Stimulated activated CD4-positive, alpha-beta T cell treated with anti-CD3 and anti-CD28 coated beads, Interleukin-15, amount 100 ng/mL, for 48 hours (primary cell): ENCODE measurements at regions not wholly inside any gene's neighbourhood (a gene's known extent, or its start where the extent isn't known, plus 50 kb on each side); places are given as distances from the start of the nearest gene placed in this dataset.
A peak's percentile ranks its signal among the peaks of the same experiment; 100 is the strongest.

Source experiments
- DNase-seq, 2 donors: peaks; one replicate each; pipeline ENCODE4 v3.0.0-alpha.2; 2020; ENCODE audit warnings: low read depth in 2 of 2

DNA sequence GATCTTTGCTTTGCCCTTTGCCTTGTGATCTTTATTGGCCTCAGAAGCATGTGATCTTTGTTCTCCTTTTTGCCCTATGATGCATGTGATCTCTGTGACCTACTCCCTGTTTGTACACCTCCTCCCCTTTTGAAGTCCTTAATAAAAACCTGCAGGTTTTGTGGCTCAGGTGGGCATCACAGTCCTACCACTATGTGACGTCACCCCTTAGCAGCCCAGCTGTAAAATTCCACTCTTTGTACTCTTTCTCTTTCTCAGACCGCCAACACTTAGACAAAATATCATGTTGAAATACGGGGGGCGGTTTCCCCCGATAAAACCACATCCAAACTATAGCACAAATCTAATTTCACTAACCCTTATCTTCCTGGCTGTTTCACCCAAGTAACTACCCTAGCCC lies 76.7 kb upstream of the RAPGEF4 start:
- DNase-seq = no peak

DNA sequence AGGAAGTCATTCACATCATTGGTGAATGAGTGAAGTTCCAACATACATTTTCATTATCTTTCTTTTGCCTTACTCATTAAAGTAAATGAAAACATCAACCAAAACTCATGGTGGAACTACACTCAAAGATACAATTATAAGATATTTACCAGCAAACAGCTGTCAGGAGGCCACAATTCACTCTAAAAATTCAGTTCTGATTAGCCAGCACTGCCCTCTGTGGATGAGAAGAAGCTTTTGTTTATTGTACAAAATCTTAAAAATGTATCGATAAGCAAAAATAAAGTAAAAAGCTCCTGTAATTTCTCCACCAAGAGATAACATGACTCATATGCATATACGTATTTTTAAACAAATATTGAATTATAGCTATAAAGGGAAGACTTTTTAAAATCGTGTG lies 73.5 kb upstream of the RAPGEF4 start:
- DNase-seq = no peak

DNA sequence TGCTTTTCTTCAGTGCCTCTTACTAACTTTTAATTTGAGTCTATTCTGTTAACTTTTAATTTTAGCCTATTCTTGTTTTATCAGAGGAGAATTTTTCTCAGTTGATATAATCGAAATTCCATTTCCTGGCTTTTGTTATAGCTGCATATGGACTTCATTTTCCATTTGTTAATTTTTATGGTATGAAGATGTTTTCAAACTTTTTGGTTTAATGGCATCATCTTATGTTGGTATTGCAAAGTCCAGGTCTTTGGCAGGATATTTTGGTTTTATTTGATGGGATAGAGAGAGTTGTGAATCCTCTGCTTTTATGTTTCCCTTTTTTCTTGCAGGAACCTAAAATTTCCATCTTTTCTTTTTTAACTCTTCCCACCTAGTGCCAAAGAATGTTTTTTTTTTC lies 70.9 kb upstream of the RAPGEF4 start:
- no peak for DNase-seq

DNA sequence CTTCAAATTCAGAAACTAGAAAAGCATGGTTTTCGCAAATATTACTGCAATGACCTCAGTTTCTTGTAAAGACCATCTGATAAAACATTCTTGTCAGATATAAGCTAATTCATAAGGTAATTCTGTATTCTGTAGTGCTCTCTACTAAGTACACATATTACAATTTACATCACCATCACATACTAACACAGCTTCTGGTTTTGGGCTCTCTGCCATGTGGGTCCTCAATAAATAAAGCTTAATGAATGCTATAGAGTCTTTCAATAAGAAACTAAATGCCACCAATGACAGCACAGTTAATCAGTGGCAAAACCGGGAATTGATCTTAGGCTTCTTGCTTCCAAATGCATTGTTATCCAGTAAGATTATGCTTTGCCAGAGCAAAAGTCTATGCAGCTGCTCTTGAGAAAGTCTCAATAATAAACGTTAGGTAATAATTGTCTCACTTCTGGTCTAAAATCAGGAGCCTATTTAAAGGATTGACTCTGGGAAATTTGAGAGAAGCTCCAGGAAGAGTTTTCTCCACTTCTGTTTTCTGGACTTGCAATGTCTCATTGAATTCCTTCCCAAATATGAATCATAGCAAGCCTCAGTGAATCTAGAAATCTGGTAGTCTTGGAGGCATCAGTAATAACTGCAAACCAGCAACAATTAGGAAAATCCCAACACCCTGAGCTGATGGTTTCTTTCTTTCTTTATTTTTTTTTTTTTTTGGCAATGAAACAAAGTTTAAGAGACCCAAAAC lies 67.9 kb upstream of the RAPGEF4 start:
- DNase-seq = no peak

DNA sequence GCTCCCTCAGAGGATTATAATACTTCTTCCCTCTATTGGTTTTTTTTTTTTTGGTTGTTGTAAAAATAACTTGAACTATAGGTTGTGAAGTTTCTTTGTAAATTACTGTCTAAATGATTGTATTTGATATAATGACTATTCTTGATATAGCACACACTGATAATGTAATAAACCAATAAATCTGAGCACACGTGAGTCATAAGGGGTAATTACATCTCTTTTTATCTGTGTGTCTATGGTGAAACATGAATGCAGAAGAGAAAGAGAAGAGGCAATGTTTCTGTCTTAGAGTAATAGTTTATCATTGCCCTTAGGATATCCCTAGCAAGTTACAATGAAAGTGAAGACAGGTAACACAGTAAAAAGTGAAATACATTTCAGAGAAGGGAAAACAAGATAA lies 64.1 kb upstream of the RAPGEF4 start:
- no peak for DNase-seq

DNA sequence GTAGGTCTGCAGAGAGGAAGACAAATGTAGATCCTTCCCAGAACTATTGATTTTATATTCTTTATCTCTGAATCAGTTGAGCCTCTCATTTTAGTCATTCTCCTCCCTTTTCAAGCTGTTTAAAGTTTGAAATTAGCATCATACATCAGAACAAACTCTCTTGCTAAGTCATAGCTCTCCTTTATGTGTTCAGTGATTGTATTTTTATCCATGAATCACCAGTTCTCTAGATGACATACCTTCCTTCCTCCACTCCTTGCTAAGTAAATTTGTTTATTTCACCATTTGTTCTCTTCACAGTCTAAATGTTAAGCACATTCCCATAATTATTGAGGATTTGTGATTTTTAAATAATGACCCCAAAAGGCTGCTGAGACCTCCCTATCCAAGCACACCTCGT lies 63.5 kb upstream of the RAPGEF4 start:
- DNase-seq = no peak

DNA sequence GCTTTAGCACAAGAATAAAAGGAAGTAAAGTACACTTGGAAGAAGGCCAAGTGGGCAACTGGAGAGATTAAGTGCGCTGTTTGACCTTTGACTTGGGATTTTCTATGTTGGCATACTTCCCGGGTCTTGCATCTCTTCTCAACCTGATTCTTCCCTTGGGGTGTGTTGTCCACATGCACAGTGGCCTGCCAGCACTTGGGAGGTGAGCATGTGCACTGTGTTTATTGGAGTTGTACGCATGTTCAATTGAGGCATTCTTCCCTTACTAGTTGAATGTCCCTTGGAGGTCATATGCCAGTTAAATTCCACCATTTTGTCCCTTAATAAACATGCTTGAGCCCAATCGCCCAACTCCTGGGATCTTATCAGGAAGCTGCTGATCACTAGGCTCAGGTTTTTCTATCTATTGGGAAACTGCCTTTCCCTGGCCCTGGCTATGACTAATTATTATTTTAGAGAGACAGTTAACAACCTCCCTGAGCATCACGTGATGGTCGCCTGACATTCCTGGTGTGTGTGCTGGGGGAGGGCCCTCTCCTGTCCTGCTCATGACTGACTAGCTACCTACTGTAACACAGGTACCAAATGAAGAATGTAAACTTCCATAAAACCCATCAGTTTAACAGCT lies 62.5 kb upstream of the RAPGEF4 start:
- DNase-seq = no peak

DNA sequence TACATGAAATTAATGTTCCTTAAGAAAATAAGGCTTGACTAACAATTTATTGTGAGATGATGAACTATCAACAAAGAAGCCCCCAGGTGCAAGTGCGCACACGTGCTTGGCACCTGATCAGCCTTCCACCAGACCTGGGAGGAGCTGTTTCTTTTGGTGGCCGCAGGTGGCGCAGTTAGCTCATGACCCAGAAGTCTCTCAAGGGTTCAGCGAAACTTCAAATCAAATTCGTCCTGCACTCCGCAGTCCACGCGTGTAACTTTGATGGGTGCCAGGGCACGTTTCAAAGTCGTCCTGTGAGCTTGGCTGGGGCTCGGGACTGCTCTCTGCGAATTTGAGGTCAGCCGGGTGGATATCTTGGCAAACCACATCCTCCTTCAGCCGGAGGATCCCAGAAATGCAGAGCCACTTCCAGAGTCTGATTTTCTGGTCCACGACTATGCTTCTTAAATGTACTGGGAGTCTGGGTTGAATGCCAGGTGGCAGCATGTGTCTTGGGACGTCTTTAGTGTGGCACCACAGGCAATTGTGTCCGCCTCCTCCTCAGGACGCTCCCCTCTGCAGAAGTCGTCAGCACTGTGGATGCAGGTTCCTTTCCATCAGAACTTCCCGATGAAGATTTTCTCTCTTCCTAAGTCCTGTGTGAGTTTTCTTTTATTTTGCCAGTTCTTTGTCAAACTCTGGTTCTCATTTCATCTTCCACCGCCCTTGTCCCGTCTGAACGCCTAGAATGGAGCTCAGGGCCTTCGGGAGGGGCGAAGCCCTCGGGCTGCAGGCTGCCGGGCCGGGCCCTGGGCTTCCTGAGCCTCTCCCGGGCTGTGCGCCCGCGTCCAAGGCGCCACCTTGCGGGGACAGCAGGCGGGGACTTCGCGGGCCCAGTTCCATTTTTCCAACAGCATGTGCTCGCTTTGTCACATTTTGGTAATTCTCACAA lies 61.3 kb upstream of the RAPGEF4 start:
- peak; percentile 19 for DNase-seq

DNA sequence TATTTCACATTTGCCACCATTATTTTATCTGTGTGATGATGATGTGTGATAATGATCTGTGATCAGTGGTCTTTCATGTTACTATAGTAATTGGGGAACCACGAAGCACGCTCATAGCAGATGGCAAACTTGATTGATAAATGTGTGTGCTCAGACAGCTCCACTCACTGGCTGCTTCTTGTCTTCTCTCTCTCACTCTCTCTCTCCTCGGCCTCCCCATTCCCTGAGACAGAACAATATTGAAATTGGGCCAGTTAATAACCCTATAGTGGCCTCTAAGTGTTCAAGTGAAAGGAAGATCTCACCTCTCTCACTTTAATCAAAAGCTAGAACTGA lies 60.7 kb upstream of the RAPGEF4 start:
- no peak for DNase-seq

DNA sequence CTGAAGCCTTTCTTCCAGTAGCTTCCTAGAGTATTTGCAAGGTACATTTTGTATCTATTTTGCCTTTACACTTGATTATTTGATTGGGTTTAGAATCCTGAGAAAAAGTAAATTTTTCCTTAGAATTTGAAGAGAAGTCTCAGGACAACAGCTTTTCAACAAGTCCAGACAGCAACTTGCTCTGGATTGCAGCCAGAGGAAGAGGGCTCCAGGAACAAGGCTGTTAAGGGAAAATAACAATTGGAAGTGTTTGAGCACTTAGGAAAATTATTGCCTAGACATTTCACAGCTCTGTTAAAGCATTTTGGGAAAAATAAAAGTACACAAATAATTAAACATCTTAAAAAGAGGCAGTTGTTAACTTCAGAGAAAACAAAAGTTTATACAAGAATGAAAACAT lies 58.3 kb upstream of the RAPGEF4 start:
- DNase-seq = no peak

DNA sequence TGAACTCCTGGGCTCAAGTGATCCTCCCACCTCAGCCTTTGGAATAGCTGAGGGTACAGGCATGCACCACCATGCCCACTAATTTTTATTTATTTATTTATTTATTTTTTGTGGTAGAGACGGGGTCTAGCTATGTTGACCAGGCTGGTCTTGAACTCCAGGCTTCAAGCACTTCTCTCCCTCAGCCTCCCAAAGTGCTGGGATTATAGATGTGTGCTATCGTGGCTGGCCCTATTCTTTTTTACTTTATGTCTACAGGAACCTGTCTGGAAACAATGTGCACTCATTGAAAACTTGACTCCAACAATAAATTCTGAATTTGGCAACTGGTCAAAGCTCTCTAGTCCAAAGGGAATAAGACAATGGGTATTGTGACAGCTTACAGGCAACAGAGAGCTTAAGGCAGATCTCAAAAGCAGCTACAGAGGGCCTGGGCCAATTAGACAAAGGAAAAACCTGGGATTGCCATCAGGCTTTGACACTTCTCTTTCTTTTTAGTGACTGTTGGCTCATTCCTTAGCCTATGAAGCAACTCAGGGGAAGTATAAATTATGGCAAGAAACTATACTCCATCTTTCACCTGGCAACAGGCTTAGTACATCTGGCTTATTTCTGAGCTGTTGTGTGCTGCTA lies 55.1 kb upstream of the RAPGEF4 start:
- no peak for DNase-seq

DNA sequence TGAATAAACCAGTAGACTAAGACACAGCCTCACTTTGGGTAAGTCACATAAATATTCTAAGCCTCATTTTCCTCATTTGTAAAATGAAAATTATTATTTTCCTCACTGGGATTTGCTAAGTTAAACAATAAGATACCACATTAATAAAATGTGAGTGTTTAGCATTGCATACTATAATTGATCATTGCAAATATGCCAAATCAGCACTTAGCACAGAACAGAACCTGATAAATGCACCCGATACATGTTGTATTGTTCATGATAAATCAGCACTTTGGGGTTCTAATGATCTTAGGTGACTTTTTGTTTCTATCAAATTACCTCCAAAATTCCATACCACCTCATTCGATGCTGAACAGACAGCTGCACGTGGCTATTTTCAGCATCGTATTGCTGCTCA lies 50.2 kb upstream of the RAPGEF4 start:
- no peak for DNase-seq
